GM19328 (cell line): ENCODE measurements at regions not wholly inside any gene's neighbourhood (a gene's known extent, or its start where the extent isn't known, plus 50 kb on each side); places are given as distances from the start of the nearest gene placed in this dataset.

Experiments used
- ATAC-seq: cut with Tn5 transposase; IDR thresholded peaks from one replicate; pipeline ENCODE4 v1.9.1; 2021; ENCODE audit warnings: mild to moderate bottlenecking, moderate library complexity; ENCODE audit not compliant: unreplicated experiment

DNA sequence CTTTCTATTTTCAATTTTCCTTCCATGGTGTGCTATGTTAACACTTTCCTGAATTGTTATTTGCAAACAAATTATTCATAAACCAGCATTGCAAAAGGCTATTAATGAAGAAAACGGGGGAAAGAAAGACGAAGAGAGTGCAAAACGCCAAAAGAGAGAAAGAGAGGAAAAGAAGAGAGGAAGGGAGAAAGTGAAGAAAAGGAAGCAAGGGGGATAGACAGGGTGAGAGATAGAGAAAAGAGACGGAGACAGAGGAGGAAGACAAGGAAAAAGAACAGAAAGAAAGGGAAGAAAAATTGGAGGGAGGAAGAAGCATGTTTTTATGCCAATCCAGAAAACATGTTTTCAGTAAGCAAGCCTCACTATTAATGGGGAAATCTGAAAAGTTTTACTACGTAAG lies 310.6 kb downstream of the TFEC start:
- ATAC-seq, result no peak

DNA sequence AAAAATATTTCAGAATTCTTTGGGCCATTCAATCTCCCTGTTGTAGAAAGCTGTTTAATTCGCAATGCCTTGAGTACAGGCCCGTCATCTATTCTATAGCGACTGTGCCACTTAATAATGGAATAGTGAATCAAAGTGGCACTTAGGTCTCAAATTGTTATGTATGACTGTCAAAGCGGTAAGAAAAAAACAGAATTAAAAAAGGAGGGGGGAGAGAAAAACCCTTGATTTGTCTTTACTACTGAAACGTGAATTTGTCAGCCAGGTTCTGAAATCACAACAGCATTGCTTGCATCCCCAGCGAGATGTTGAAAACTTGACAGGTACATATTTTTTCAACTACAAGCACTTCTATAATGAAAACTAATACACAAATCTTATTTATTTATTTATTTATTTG lies 320.9 kb downstream of the TFEC start:
- no peak for ATAC-seq

DNA sequence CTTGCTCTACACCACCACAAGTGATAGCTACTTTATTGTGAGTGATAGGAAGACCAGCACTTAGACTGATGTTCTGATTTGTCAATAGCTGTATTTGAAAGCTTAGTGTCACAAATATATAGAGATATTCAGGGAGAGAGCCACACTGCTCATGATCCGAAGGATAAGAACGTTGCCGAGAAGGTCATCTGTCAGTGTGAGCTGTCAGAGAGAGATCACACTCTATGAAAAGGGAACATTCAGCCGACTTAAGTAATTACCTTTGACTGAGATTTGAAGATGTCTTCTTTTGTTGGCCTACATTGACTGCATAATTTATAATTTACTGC lies 322.6 kb downstream of the TFEC start:
- ATAC-seq, result no peak

DNA sequence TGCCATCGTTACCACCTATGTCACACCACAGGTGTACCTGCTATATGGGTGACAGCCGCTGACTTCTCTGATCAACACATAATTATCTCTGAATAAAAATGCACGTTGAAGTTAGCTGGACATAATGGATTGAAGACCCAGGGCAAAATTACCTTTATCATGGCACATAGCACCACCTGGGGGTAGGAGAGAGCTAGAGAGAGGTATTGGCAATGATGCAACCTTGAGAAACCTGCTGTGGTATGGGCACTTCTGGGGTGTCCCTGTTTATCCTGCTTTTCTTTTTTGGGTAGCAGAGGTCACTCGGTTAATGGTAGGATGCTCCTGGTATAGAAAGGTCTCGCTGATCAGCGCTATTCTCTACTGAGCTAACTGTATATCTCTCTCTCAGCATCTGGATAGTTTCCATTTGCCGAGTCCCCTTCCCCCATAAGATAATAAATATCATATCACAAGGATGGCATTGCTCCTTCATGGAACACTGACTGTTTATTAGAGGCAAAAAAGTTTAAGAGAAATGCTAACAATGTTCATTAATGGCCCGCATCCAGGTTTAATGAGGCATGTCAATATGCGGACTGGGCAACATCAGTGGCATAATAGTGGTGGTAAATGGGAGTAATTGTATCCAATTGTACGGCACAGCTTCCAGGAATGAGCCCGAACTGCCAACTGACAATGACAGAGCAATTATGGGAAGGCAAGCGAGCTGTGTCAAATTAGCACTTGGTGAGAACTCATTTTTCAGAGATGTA lies 323.1 kb downstream of the TFEC start:
- no peak for ATAC-seq

DNA sequence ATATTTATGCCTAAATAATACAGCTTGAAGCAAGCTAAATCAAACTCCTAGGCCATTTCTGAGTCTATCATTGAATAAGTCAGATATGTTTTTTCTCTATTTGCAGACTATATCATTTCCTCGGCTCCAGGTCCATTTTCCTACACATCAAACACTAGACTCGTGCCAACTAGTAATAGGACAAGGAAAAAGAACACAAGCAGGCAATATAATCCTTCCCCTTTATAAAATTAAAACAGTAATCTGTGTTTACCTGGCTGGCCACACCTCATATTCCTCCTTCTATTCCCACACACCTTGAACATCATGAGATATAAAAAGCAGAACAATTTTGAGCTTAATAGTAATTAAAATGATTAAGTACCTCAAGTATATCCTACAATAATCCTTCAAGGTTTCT lies 325.7 kb downstream of the TFEC start:
- ATAC-seq, result no peak

DNA sequence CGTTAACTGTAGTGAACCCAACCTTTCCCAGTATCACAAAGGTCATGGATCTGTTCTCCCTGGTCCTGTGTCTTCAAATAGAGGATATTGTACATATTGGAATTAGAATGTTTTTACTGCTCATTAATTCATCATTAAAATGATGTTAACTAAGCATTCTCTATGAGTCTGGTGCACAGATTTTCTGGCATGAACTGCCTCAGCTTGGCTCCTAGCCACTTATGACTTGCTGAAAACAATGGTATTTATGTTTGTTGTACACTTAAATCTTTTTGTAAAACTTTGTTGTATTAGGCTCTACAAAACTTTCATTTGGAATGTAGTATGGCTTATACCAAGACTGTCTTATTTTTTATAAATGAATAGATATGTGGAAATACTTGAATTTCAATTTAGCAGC lies 329.4 kb downstream of the TFEC start:
- ATAC-seq, result no peak

DNA sequence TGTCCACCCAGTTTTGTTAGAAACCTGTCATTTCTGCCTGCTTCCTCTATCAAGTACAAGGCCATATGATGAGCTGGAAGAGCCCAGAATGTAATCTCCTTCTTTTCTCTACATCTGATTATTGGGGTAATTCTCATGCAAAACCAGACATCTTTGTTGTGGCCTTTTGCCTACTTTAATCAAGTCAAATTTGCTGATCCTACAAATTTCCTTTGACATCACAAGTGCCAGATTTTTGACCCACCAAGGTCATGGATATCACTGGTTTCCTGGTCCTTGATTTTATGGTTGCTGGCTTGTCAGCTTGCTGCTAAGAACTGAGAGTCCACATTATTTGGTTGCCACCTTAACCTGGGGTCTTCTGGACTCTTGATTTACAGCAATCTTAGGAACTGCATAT lies 336.1 kb downstream of the TFEC start:
- ATAC-seq, result no peak

DNA sequence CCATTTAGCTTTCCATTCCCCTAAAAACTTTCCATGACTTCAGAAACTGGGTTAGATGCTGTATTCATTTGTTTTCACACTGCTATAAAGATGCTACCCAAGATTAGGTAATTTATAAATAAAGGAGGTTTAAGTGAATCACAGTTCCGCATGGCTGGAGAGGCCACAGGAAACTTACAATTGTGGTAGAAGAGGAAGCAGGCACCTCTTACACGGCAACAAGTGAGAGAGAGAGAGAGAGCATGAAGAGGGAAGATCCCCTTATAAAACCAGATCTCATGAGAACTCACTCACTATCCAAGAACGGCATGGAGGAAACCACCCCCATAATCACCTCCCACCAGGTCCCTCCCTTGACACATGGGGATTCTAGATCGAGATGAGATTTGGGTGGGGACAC lies 336.8 kb downstream of the TFEC start:
- no peak for ATAC-seq

DNA sequence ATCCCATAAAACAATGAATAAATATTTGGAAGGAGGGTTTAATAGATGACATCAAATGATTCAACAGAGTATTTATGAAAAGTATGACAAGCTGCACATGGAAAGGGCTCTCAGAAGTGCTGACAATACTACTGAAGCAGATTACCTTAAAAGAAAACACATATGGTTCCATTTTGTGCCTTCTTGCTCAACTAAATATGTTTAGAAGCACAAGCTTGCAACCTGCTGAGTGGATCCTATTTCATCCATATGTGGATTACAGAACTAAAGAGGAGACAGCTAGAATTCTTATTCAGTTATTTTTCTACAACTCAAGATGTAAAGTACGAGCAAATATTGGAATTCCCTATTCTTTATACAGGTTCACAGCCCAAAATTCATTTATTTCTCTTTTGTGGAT lies 340.6 kb downstream of the TFEC start:
- ATAC-seq, result no peak

DNA sequence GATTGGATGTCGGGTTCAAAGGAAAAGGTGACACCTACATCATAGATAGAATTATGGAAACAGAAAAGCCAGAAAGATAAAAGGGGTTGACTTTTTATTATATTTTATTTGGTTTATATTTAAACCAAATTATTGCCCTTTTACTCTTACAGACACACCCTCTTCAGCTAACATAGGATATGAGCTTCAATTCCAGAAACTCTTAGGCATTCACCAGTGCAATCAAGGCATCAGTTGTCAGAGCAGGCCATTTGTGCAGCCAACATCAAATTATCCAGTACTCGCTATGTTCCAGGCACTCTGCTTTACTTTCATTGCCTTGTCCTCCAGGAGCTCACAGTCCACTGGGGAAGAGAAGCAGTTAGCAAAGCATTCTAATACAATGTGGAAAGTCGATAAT lies 347.5 kb downstream of the TFEC start:
- no peak for ATAC-seq

DNA sequence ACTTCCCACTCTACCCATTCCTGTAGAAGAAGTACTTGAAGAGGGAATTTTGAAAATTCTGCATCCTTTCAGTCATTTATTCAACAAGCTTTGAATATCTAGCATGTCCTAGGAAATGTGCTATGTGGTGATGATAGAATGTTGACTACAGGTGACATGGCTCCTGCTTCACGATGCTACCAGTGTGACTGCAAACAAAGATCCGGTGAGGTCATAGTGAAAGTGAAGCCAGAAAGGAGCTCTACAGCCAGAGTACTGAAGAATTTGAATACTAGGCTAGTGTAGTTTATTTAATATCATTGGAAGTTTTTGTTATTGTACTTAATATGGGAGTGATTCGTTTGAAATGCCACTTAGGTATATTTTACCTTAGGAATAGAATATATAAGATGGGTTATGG lies 348.1 kb downstream of the TFEC start:
- ATAC-seq, result no peak

DNA sequence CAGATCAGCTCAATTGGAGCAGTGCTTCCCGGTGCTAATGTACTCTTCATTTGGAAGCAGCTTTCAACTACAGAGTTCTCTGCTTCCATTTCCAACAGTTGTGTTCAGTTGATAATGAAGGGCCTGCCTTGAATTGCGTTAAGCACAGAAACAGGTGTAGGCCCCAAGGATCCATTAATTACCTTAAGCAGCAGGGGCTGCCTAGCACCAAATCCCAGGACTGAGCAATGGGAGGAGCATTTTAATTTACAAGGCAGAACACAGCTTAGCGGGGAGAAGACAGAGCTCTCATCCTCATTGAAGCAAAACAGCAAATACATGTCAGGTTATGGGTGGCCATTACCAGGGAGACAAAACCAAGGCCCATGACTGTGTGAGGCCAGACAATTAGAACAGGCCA lies 349.6 kb downstream of the TFEC start:
- ATAC-seq, result no peak

DNA sequence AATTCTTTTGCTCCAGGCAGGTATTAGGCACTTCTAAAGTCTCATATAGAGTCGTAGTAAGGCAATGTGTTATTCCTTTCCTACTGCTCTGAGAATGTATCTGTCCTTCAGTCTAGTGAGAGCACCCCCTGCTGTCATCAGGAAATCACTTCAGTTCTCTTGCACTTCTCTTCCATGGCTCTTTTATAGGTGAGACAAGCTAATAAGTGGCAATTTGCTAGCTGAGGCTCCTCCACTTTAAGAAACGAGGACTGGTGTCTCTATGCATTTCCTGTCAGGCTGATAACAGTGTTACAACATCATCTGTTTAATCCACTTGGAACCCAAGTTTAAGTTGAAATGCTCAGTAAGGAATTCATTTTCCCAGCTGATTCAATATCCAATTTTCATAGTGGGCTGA lies 350.6 kb downstream of the TFEC start:
- peak; percentile 74 for ATAC-seq

DNA sequence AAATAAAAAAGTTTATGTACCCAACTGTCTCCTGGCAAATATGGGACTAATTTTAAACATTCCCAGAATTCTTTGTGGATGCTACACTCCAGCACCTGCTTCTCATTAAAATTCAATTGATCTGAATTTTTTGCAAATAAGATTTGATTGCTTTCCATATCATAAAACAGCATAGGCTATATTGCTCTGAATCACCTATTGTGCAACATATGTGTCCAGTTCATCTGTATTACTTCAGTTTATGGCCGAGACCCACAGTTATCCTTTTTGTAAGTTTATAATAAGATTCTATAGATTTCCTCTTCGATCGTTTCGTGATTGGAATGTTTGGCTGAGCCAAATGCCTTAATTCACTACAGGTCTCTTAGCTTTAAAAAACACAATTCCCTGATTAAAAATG lies 351.1 kb downstream of the TFEC start:
- ATAC-seq, result no peak

DNA sequence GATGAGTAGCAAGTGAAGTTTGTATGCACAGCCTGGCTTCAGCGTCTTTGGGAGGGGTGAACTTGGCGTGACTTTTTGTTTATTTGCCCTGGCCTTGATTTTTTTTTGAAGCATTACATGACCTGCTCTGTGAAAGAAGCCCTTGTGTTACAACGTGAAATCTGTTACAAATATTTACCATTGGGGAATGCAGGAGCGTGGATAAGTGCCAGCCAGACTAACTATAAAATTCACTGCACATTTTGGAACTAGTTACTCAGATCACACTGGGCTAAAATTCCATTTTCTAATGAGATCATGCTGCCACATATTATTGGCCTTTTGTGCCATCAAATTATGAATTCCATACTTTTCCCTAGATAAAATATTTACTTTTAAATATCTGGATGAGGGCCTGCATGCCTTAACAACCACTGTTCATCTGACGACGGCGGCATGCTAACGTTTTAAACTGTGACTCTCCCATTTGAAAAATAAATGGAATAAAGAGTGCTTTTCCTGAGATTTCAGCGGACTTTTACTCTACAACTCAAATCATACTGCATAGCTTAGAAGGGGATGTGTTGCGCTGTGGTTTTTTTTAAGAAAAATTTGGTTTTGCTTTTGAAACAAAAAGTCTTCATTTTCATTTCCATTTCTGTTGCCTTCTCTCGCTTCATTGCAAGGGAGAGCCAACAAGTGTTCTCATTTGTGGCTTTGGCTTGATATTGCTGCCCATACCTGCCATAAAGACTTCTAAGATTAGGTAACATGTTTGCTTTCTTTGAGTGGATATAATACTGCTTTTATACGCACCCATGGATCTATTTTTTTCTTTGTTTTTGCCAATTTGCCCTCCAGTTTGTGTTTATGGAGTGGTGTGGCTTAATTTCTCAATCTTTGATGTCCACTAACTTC lies 352.2 kb downstream of the TFEC start:
- ATAC-seq, result no peak

DNA sequence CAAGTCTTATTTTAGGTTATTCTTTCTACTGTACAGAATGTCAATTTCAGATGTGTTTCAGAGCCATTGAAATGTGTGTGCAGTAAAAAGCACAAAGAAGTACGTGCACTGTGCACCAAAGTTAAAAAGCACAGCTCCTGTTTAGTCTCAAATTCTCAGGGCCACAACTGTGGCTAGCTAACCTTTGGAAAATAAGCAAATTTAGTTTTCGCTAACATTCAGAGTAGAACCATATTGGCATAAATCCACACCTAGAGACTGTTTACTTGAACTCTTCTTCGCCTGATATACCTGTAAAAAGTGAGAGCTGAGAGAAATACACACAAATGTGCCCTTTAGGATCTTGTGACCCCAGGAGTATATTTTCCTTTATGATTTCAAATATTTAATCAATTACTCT lies 353.9 kb downstream of the TFEC start:
- no peak for ATAC-seq

DNA sequence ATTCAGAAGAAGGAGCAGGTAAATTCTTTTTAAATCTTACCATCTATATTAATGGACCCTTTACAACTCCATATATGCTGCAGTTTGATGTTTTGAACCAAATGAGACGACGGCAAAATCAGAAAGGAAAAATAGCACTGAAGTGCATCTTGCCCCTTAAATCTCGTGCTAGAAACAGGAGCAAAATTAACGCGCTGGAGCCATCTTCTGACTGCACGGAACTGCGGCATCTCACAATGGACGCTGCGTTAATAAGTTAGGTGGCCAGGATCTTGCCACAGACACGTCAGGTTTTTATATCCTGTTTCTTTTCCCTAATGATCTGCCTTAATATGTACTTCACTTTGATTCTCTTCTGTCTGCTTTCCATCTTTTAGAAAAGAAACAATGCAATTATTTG lies 354.5 kb downstream of the TFEC start:
- no peak for ATAC-seq

DNA sequence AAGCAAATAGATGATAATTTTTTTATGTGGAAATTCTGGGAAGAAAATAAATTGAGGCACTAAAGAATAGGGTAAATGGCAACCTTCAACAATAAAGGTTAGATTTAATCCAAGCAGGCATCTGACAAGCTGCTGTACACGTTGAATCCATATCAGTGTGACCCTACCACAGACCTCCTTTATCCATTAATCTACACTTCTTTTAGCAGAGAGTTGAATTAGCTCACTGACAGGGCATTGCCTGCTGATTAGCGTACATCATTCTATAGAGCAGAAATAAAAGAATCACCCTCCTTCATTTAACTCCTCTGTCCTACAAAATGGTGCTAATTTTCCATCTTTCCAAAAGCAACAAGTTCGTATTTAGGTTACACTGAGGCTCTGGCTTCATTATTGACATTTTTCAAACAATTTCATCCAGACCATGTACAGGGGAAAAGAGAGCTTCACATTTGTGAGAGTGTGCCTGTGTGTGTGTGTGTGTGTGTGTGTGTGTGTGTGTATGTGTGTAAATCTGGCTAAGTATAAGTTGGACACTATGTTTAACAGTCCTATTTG lies 356.0 kb downstream of the TFEC start:
- no peak for ATAC-seq

DNA sequence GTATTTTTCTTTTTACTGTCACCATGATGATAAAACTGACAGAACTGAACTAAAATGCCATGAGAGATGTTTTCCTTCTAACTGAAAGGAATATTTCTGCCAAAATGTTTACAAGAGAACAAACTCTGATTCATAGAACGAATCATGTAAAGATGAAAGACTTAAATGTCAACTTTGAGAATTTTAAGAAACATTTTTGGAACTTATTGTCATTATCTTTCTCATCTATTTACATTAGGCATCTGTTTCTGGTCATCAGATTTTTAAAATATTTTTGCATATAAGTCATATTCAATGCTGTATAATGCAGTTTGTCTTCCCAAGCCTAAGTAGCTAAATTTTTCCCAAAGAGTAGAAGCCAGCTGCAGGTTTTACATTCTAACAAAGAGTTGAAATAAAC lies 358.5 kb downstream of the TFEC start:
- no peak for ATAC-seq

DNA sequence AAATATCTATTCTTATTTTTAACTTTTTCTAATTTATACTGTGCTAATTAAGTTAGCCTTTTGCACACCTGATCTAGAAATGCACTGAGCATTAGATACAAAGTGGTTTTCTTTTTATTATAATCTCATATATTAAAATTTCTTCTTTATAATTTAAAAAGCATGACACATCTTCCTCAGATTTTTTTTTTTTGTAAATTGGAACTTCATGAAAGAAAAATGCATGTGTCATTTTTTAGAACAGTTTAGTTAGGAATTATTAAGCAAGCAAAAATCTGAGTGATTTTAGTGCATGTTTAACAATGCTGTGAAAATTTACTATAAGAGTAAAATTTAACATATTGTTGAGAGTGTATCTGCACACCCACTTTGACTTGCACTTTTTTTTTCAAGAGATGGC lies 367.9 kb downstream of the TFEC start:
- ATAC-seq, result no peak

DNA sequence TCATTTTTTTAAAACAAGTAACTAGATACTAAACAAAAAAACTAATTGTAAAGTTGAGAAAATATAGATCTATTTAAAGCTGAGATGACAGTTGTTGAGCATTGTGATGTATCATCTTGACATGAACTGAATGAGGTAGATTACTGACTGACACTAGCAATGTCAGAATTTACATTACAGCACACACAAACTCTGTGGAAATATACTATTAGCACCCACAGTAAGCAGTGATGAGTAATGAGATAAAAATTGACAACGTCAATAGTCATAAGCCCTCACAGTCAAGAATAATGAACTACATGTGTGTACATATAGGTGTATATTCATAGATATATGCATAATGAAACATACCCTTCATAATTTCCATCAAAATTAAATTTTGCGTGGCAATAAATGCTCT lies 368.4 kb downstream of the TFEC start:
- ATAC-seq, result no peak

DNA sequence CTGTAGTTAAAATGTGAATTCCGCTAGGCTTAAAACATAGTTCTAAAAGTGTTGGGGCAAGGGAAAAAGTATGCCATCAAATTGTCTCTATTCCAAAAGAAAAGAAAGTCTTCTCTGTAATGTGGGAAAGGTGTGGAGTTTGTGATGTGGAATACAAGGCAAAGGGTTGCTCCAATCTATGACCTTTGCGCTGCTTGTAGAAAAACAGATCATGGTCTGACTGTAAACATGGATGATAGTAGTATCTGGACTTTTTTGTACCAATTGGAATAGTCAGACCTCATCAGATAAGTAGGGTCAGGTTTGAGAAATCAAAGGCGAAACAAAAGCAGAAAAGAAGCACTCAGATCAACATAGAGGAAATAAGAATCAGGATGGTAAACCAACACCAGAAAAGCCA lies 372.3 kb downstream of the TFEC start:
- no peak for ATAC-seq
